Endothelial cell of umbilical vein (primary cell): ENCODE measurements at regions not wholly inside any gene's neighbourhood (a gene's known extent, or its start where the extent isn't known, plus 50 kb on each side); places are given as distances from the start of the nearest gene placed in this dataset.

Experiments used
- BruUV-seq: library from RNA; stranded (reverse); fragments of 400-500 nt; replicated peaks from 2 replicates; lab custom pipeline; 2021; lab: Mats Ljungman, UMichigan
- CTCF ChIA-PET: fragments of 300-600, 350-600 bp; sonication (Branson Sonifier 250); formaldehyde crosslinking; loops from one replicate; lab custom pipeline; 2021; ENCODE audit warnings: antibody characterized with exemption, inconsistent platforms; lab: Charles Lee
- POLR2A ChIA-PET: fragments of 300-600, 350-600 bp; sonication (Branson Sonifier 250); formaldehyde crosslinking; loops from one replicate; lab custom pipeline; 2021; ENCODE audit warnings: antibody characterized with exemption, inconsistent platforms; lab: Charles Lee
- DNase-seq: peaks from one replicate; pipeline ENCODE4 v3.0.0-alpha.2; 2011; ENCODE audit warnings: low read depth, low spot score
- FAIRE-seq: peaks from 2 replicates; lab custom pipeline; 2011; peaks lifted over from hg19 to GRCh38; lab: Jason Lieb, UNC
- H2AFZ ChIP-seq: 2 replicates; pipeline ENCODE4 v1.6.0; 2012; ENCODE audit warnings: low read depth, low read length, control low read depth, inconsistent platforms
- H3K27ac ChIP-seq: 2 replicates; pipeline ENCODE4 v1.5.1; 2011; ENCODE audit warnings: low read depth, mild to moderate bottlenecking, control low read depth, low read length, moderate library complexity; ENCODE audit not compliant: insufficient read depth
- H3K27me3 ChIP-seq, 2 experiments: 2 replicates each; pipeline versions ENCODE4 v1.6.0 to v1.6.1; 2011; ENCODE audit warnings: low read length in 2 of 2, mixed read lengths in 1 of 2; ENCODE audit not compliant: control insufficient read depth in 2 of 2, insufficient read depth in 2 of 2
- H3K36me3 ChIP-seq, 2 experiments: 2 replicates in 1 of 2; 3 replicates in 1 of 2; pipeline ENCODE4 v1.5.1; 2011; ENCODE audit warnings: low read length in 2 of 2, mild to moderate bottlenecking in 1 of 2, moderate library complexity in 1 of 2; ENCODE audit not compliant: control insufficient read depth in 2 of 2, insufficient read depth in 2 of 2; ENCODE audit errors: extremely low read depth in 1 of 2
- H3K4me1 ChIP-seq: 3 replicates; pipeline ENCODE4 v1.5.1; 2011; ENCODE audit warnings: mild to moderate bottlenecking, low read length; ENCODE audit not compliant: control insufficient read depth, insufficient read depth; ENCODE audit errors: extremely low read depth
- H3K4me2 ChIP-seq: 2 replicates; pipeline ENCODE4 v1.6.1; 2011; ENCODE audit warnings: low read length, control low read depth, mixed read lengths; ENCODE audit not compliant: insufficient read depth
- H3K4me3 ChIP-seq, 3 experiments: fragments of 200-600 bp in 1 of 3; sonication (generic), shearing (Covaris generic) in 1 of 3; replicated peaks in 1 of 3; 2 replicates each; pipeline ENCODE4 v1.5.1; 2011 to 2016; ENCODE audit warnings: control low read depth in 3 of 3, low read length in 3 of 3, mild to moderate bottlenecking in 2 of 3, inconsistent platforms in 1 of 3, low read depth in 1 of 3, moderate library complexity in 1 of 3; ENCODE audit not compliant: insufficient read depth in 1 of 3
- H3K79me2 ChIP-seq: 2 replicates; pipeline ENCODE4 v1.6.0; 2012; ENCODE audit warnings: low read length, inconsistent platforms; ENCODE audit not compliant: control insufficient read depth, insufficient read depth
- H3K9ac ChIP-seq: replicated peaks from 2 replicates; pipeline ENCODE3; 2011; ENCODE audit warnings: low read length, control low read depth; ENCODE audit not compliant: insufficient read depth; ENCODE audit errors: extremely low read depth
- H3K9me1 ChIP-seq: replicated peaks from 3 replicates; pipeline ENCODE4 v1.6.0; 2011; ENCODE audit warnings: mild to moderate bottlenecking, low read length; ENCODE audit not compliant: control insufficient read depth, insufficient read depth; ENCODE audit errors: extremely low read depth
- H3K9me3 ChIP-seq: replicated peaks from 2 replicates; pipeline ENCODE4 v1.5.1; 2012; ENCODE audit warnings: low read length, inconsistent platforms; ENCODE audit not compliant: control insufficient read depth, insufficient read depth
- H4K20me1 ChIP-seq: replicated peaks from 2 replicates; pipeline ENCODE3; 2011; ENCODE audit warnings: mild to moderate bottlenecking, low read length; ENCODE audit not compliant: control insufficient read depth, insufficient read depth; ENCODE audit errors: extremely low read depth
- CTCF ChIP-seq, 2 donors: IDR thresholded peaks; 1 replicate in 1 of 2; 2 replicates in 1 of 2; pipeline ENCODE4 v1.5.1; 2011; ENCODE audit warnings: low read length in 2 of 2, mild to moderate bottlenecking in 2 of 2, moderate library complexity in 2 of 2, control low read depth in 1 of 2, inconsistent platforms in 1 of 2, low read depth in 1 of 2; ENCODE audit not compliant: insufficient read depth in 1 of 2; ENCODE audit errors: extremely low read depth in 1 of 2
- EZH2 ChIP-seq: IDR thresholded peaks from 2 replicates; pipeline ENCODE4 v1.6.1; 2012; ENCODE audit warnings: borderline replicate concordance, low read depth, mild to moderate bottlenecking, moderate library complexity, low read length, inconsistent platforms; ENCODE audit not compliant: severe bottlenecking
- FOS ChIP-seq: IDR thresholded peaks from 2 replicates; pipeline ENCODE4 v1.6.1; 2011; ENCODE audit warnings: mild to moderate bottlenecking, low read length, moderate library complexity, borderline replicate concordance; ENCODE audit not compliant: insufficient read depth
- GATA2 ChIP-seq: IDR thresholded peaks from 2 replicates; pipeline ENCODE4 v1.7.0; 2011; ENCODE audit warnings: low read depth, mild to moderate bottlenecking, moderate library complexity, mixed read lengths, low read length; ENCODE audit not compliant: insufficient read length, insufficient read depth
- JUN ChIP-seq: IDR thresholded peaks from 2 replicates; pipeline ENCODE4 v1.6.1; 2011; ENCODE audit warnings: borderline replicate concordance, low read depth; ENCODE audit not compliant: insufficient read length, insufficient read depth
- MAX ChIP-seq: IDR thresholded peaks from 2 replicates; pipeline ENCODE4 v1.6.1; 2011; ENCODE audit not compliant: insufficient read depth, insufficient read length
- MYC ChIP-seq: IDR thresholded peaks from one replicate; pipeline ENCODE4 v1.6.1; 2011; ENCODE audit warnings: mild to moderate bottlenecking, low read depth, low read length
- POLR2A ChIP-seq: IDR thresholded peaks from 2 replicates; pipeline ENCODE4 v1.6.1; 2012; ENCODE audit warnings: low read depth, mild to moderate bottlenecking, control low read depth, low read length
- POLR2AphosphoS5 ChIP-seq: IDR thresholded peaks from 2 replicates; pipeline ENCODE4 v1.6.1; 2012; ENCODE audit warnings: low read depth, mild to moderate bottlenecking, control low read depth, low read length, moderate library complexity; ENCODE audit not compliant: insufficient read depth
- dilution Hi-C: fragments of 300-500 bp; cut with MboI; formaldehyde crosslinking; loops from one replicate; pipeline ENCODE4 v1.15.0; 2019; ENCODE audit warnings: low sequenced_read_pairs; ENCODE audit not compliant: extremely low pct_ligation_motif_present
- intact Hi-C: fragments of 100-400 bp; cut with micrococcal nuclease; formaldehyde crosslinking; loops from one replicate; pipeline ENCODE4 v1.10.0; 2022

GRCh38 chr2:134148843-134149472, 104.9 kb upstream of the MGAT5 start:
- CTCF ChIA-PET = interaction anchor here (0.8 to 1.0 kb wide), 3 partner anchors 15 to 31 kb away, joined by 3 to 4 read pairs (median 3); no protein-coding TSS in a partner anchor
- Histone ChIP-seq H3K27me3 (no peaks in the 10 kb centered on the region), H3K9me3 (no peaks in the 10 kb centered on the region), H3K9me1 (no peaks in the 10 kb centered on the region), H3K4me3 (no peak overlapping the region), H3K36me3 (no peaks in the 10 kb centered on the region), H3K79me2 (peaks cover 9% of the 10 kb centered on the region), H4K20me1 (no peaks in the 10 kb centered on the region), H3K4me2 (no peak overlapping the region), H3K9ac (no peak overlapping the region), H3K27ac (no peak overlapping the region), H2AFZ (no peak overlapping the region), H3K4me1 (peaks cover 6% of the 10 kb centered on the region)
- no TSS peak for BruUV-seq
- POLR2A ChIA-PET = interaction anchor here (0.9 kb wide), 1 partner anchor 12 kb away, joined by 4 read pairs; no protein-coding TSS in a partner anchor
- dilution Hi-C loops = no loop called here
- DNase-seq = no peak
- no peak for FAIRE-seq
- intact Hi-C loops = no loop called here
- TF ChIP-seq CTCF (IDR thresholded peaks at IDR 0.05; ENCODE audit: extremely low read depth in 1 of 2, insufficient read depth in 1 of 2, low read depth in 1 of 2, low read length in 2 of 2) (no peak), MYC (no peak), GATA2 (no peak), JUN (no peak)

GRCh38 chr2:134149904-134150303, 104.0 kb upstream of the MGAT5 start:
- Histone ChIP-seq H3K36me3 (no peaks in the 10 kb centered on the region), H3K9me1 (no peaks in the 10 kb centered on the region), H3K27ac (no peak overlapping the region), H3K4me2 (no peak overlapping the region), H3K9ac (no peak overlapping the region), H2AFZ (no peak overlapping the region), H3K79me2 (peaks cover 7% of the 10 kb centered on the region), H3K9me3 (no peaks in the 10 kb centered on the region), H3K27me3 (no peaks in the 10 kb centered on the region), H3K4me3 (no peak overlapping the region), H3K4me1 (peaks cover 8% of the 10 kb centered on the region), H4K20me1 (no peaks in the 10 kb centered on the region)
- CTCF ChIA-PET = interaction anchor here (1.0 kb wide), 1 partner anchor 31 kb away, joined by 4 read pairs; no protein-coding TSS in a partner anchor
- POLR2A ChIA-PET = interaction anchor here (0.9 kb wide), 1 partner anchor 13 kb away, joined by 4 read pairs; no protein-coding TSS in a partner anchor
- FAIRE-seq (no peak), DNase-seq (no peak)
- TF ChIP-seq POLR2AphosphoS5 (no peak), GATA2 (no peak), EZH2 (no peak), MYC (no peak), CTCF (IDR thresholded peaks at IDR 0.05; ENCODE audit: extremely low read depth in 1 of 2, insufficient read depth in 1 of 2, low read depth in 1 of 2, low read length in 2 of 2) (no peak), POLR2A (no peak), MAX (no peak), JUN (no peak), FOS (no peak)
- intact Hi-C loops (no loop called here), dilution Hi-C loops (no loop called here)
- no TSS peak for BruUV-seq
